B cell (primary cell): ENCODE measurements at regions not wholly inside any gene's neighbourhood (a gene's known extent, or its start where the extent isn't known, plus 50 kb on each side); places are given as distances from the start of the nearest gene placed in this dataset.

Source experiments
- ATAC-seq: fragments of 200-7000 bp; cut with Tn5 transposase; one replicate; pipeline ENCODE4 v1.10.0; 2021; ENCODE audit warnings: low read depth, mild to moderate bottlenecking, moderate number of reproducible peaks, moderate library complexity
- CTCF ChIA-PET: fragments of 350-600 bp; sonication (Branson Sonifier 250); formaldehyde crosslinking; loops from one replicate; lab custom pipeline; 2021; ENCODE audit warnings: antibody characterized with exemption, inconsistent platforms; lab: Charles Lee
- POLR2A ChIA-PET: fragments of 350-600 bp; sonication (Branson Sonifier 250); formaldehyde crosslinking; loops from one replicate; lab custom pipeline; 2021; ENCODE audit warnings: antibody characterized with exemption; lab: Charles Lee
- DNase-seq: peaks from one replicate; pipeline ENCODE4 v3.0.0; 2013
- H2AFZ ChIP-seq: 2 replicates; pipeline ENCODE4 v1.6.1; 2012; ENCODE audit warnings: mild to moderate bottlenecking, low read depth, low read length; ENCODE audit not compliant: insufficient read depth, poor library complexity, severe bottlenecking
- H3K27ac ChIP-seq, 2 donors: 1 replicate in 1 of 2; 2 replicates in 1 of 2; pipeline ENCODE4 v1.5.1; 2012 to 2013; ENCODE audit warnings: low read length in 2 of 2, mild to moderate bottlenecking in 2 of 2, moderate library complexity in 1 of 2
- H3K27me3 ChIP-seq, 4 experiments: fragments of 200-600 bp in 1 of 4; sonication (generic) in 1 of 4; replicated peaks in 1 of 4; 1 replicate in 2 of 4; 2 replicates in 2 of 4; pipeline versions ENCODE4 v1.6.1 to v1.7.0; 2013 to 2016; ENCODE audit warnings: low read length in 3 of 4, mild to moderate bottlenecking in 2 of 4, mixed read lengths in 1 of 4, moderate library complexity in 1 of 4; ENCODE audit not compliant: insufficient read depth in 4 of 4, control insufficient read depth in 3 of 4; ENCODE audit errors: control extremely low read depth in 1 of 4
- H3K36me3 ChIP-seq, 2 experiments: replicated peaks in 1 of 2; 1 replicate in 1 of 2; 2 replicates in 1 of 2; pipeline versions ENCODE4 v1.6.1 to v1.7.1; 2013; ENCODE audit warnings: low read length in 1 of 2; ENCODE audit not compliant: insufficient read depth in 2 of 2, control insufficient read depth in 1 of 2; ENCODE audit errors: control extremely low read depth in 1 of 2, extremely low read depth in 1 of 2
- H3K4me1 ChIP-seq, 2 donors: fragments of 200-600 bp in 1 of 2; sonication (generic) in 1 of 2; 1 replicate in 1 of 2; 2 replicates in 1 of 2; pipeline versions ENCODE4 v1.5.1 to v1.6.1; 2013 to 2017; ENCODE audit warnings: low read length in 2 of 2; ENCODE audit not compliant: control insufficient read depth in 2 of 2, insufficient read depth in 2 of 2
- H3K4me2 ChIP-seq: replicated peaks from 2 replicates; pipeline ENCODE3; 2012; ENCODE audit warnings: mild to moderate bottlenecking, low read depth, low read length; ENCODE audit not compliant: poor library complexity, severe bottlenecking
- H3K4me3 ChIP-seq, 5 experiments: fragments of 200-600 bp in 1 of 5; sonication (generic) in 1 of 5; 1 replicate in 3 of 5; 2 replicates in 2 of 5; pipeline versions ENCODE4 v1.5.1 to v1.7.0; 2011 to 2016; ENCODE audit warnings: low read length in 4 of 5, mild to moderate bottlenecking in 4 of 5, low read depth in 2 of 5, control low read depth in 1 of 5, moderate library complexity in 1 of 5; ENCODE audit not compliant: insufficient read depth in 1 of 5; ENCODE audit errors: control extremely low read depth in 1 of 5, extremely low read depth in 1 of 5
- H3K79me2 ChIP-seq: fragments of 200-600 bp; sonication (generic); one replicate; pipeline ENCODE4 v1.6.0; 2016; ENCODE audit warnings: low read length; ENCODE audit not compliant: control insufficient read depth, insufficient read depth
- H3K9ac ChIP-seq: fragments of 200-600 bp; sonication (generic); 2 replicates; pipeline ENCODE4 v1.6.1; 2017; ENCODE audit warnings: mild to moderate bottlenecking, low read length, moderate library complexity
- H3K9me3 ChIP-seq, 3 donors: one replicate each; pipeline versions ENCODE4 v1.6.1 to v1.7.1; 2013; ENCODE audit warnings: low read length in 2 of 3; ENCODE audit not compliant: control insufficient read depth in 2 of 3, insufficient read depth in 1 of 3; ENCODE audit errors: control extremely low read depth in 1 of 3
- H4K20me1 ChIP-seq: 2 replicates; pipeline ENCODE4 v1.6.0; 2012; ENCODE audit warnings: mild to moderate bottlenecking, low read length; ENCODE audit not compliant: insufficient read depth, control insufficient read depth, poor library complexity, severe bottlenecking
- H3K27ac Mint-ChIP-seq: one replicate; pipeline ENCODE4 v1.8.0; 2021; ENCODE audit warnings: mixed read lengths
- H3K27me3 Mint-ChIP-seq: one replicate; pipeline ENCODE4 v1.8.0; 2021; ENCODE audit warnings: mixed read lengths
- H3K4me1 Mint-ChIP-seq: one replicate; pipeline ENCODE4 v1.8.0; 2021; ENCODE audit warnings: mixed read lengths
- H3K4me3 Mint-ChIP-seq: one replicate; pipeline ENCODE4 v1.8.0; 2021; ENCODE audit warnings: mixed read lengths
- H3K9me3 Mint-ChIP-seq: one replicate; pipeline ENCODE4 v1.8.0; 2022; ENCODE audit warnings: mixed read lengths; ENCODE audit not compliant: insufficient read depth
- EZH2 ChIP-seq: IDR thresholded peaks from 2 replicates; pipeline ENCODE4 v1.6.1; 2012; ENCODE audit warnings: borderline replicate concordance, low read depth, mild to moderate bottlenecking, moderate library complexity, low read length; ENCODE audit not compliant: insufficient read depth, poor library complexity, severe bottlenecking
- WGBS: methylation state at CpG from one replicate; pipeline ENCODE4 v1.1.5; 2013; ENCODE audit warnings: missing lambda C conversion rate; ENCODE audit not compliant: insufficient coverage; 5-methylcytosine and 5-hydroxymethylcytosine counted together
- intact Hi-C: fragments of 100-400 bp; cut with micrococcal nuclease; formaldehyde crosslinking; loops from one replicate; pipeline ENCODE4 v1.10.0; 2022
- TF ChIP-seq, protein P1 (sequence below): fragments of 200-600 bp; IDR thresholded peaks from one replicate; pipeline ENCODE4 v1.8.0; 2022; ENCODE audit warnings: antibody characterized with exemption, mild to moderate bottlenecking

- no peaks in the 10 kb centered on the region for H3K4me1 ChIP-seq
- CTCF ChIA-PET, result no interaction called here
- no peak overlapping the region for H3K4me3 ChIP-seq
- H3K9ac ChIP-seq, result no peak overlapping the region
- no peak for DNase-seq
- WGBS, result no CpG with 5 or more reads among the region's 3 CpGs
- H3K9me3 ChIP-seq, result no peaks in the 10 kb centered on the region
- no peak for TF ChIP-seq EZH2
- TF ChIP-seq, protein P1, sequence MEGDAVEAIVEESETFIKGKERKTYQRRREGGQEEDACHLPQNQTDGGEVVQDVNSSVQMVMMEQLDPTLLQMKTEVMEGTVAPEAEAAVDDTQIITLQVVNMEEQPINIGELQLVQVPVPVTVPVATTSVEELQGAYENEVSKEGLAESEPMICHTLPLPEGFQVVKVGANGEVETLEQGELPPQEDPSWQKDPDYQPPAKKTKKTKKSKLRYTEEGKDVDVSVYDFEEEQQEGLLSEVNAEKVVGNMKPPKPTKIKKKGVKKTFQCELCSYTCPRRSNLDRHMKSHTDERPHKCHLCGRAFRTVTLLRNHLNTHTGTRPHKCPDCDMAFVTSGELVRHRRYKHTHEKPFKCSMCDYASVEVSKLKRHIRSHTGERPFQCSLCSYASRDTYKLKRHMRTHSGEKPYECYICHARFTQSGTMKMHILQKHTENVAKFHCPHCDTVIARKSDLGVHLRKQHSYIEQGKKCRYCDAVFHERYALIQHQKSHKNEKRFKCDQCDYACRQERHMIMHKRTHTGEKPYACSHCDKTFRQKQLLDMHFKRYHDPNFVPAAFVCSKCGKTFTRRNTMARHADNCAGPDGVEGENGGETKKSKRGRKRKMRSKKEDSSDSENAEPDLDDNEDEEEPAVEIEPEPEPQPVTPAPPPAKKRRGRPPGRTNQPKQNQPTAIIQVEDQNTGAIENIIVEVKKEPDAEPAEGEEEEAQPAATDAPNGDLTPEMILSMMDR, result no peak
- no peaks in the 10 kb centered on the region for H3K36me3 ChIP-seq
- H2AFZ ChIP-seq, result no peak overlapping the region
- POLR2A ChIA-PET, result no interaction called here
- no peaks in the 10 kb centered on the region for H3K27me3 ChIP-seq
- H3K27ac ChIP-seq, result no peak overlapping the region
- ATAC-seq, result no peak
- Mint-ChIP-seq H3K4me3 (no peak overlapping the region), H3K4me1 (no peaks in the 10 kb centered on the region), H3K27me3 (no peaks in the 10 kb centered on the region), H3K27ac (no peak overlapping the region), H3K9me3 (no peaks in the 10 kb centered on the region)
- intact Hi-C loops, result no loop called here
- H4K20me1 ChIP-seq, result no peaks in the 10 kb centered on the region
- H3K79me2 ChIP-seq, result no peaks in the 10 kb centered on the region
- H3K4me2 ChIP-seq, result no peak overlapping the region
These were observed 965.5 kb upstream of the ATXN8OS start for GRCh38 chr13:69142101-69142500.

- H3K27me3 ChIP-seq, result no peaks in the 10 kb centered on the region
- no peaks in the 10 kb centered on the region for H3K4me1 ChIP-seq
- TF ChIP-seq EZH2, result no peak
- TF ChIP-seq, protein P1, result no peak
- no peak overlapping the region for H3K9ac ChIP-seq
- Mint-ChIP-seq H3K4me1 (no peaks in the 10 kb centered on the region), H3K9me3 (peaks cover 4% of the 10 kb centered on the region), H3K4me3 (no peak overlapping the region), H3K27me3 (no peaks in the 10 kb centered on the region), H3K27ac (no peak overlapping the region)
- ChIA-PET CTCF (no interaction called here), POLR2A (no interaction called here)
- peaks cover 0 to 5% (median 3%) of the 10 kb centered on the region in 3 donors for H3K9me3 ChIP-seq
- no peak overlapping the region for H2AFZ ChIP-seq
- H3K36me3 ChIP-seq, result no peaks in the 10 kb centered on the region
- H3K79me2 ChIP-seq, result no peaks in the 10 kb centered on the region
- no peak overlapping the region for H3K4me2 ChIP-seq
- H3K4me3 ChIP-seq, result no peak overlapping the region
- no peak overlapping the region for H3K27ac ChIP-seq
- no CpG with 5 or more reads among the region's 2 CpGs for WGBS
- ATAC-seq (no peak), DNase-seq (no peak)
- no peaks in the 10 kb centered on the region for H4K20me1 ChIP-seq
- intact Hi-C loops, result no loop called here
These were observed 982.6 kb upstream of the ATXN8OS start for GRCh38 chr13:69124996-69125395.
